Fibroblast of lung (primary cell): ENCODE measurements at regions not wholly inside any gene's neighbourhood (a gene's known extent, or its start where the extent isn't known, plus 50 kb on each side); places are given as distances from the start of the nearest gene placed in this dataset.

Experiments
- DNase-seq, 2 donors: peaks; one replicate each; pipeline versions ENCODE4 v3.0.0 to v3.0.0-alpha.2; 2010; ENCODE audit warnings: low read depth in 2 of 2
- H2AFZ ChIP-seq: 2 replicates; pipeline ENCODE4 v1.5.1; 2012; ENCODE audit warnings: low read length, control low read depth, inconsistent platforms
- H3K27ac ChIP-seq: 2 replicates; pipeline ENCODE4 v1.5.1; 2011; ENCODE audit warnings: low read length, control low read depth; ENCODE audit not compliant: insufficient read depth
- H3K27me3 ChIP-seq: 2 replicates; pipeline ENCODE4 v1.5.1; 2011; ENCODE audit warnings: mild to moderate bottlenecking, low read length; ENCODE audit not compliant: control insufficient read depth, insufficient read depth
- H3K36me3 ChIP-seq: 2 replicates; pipeline ENCODE4 v1.5.1; 2011; ENCODE audit warnings: low read length; ENCODE audit not compliant: control insufficient read depth, insufficient read depth
- H3K4me1 ChIP-seq: 2 replicates; pipeline ENCODE4 v1.5.1; 2011; ENCODE audit warnings: low read length; ENCODE audit not compliant: control insufficient read depth, insufficient read depth; ENCODE audit errors: extremely low read depth
- H3K4me2 ChIP-seq: 2 replicates; pipeline ENCODE4 v1.5.1; 2011; ENCODE audit warnings: low read length, control low read depth; ENCODE audit not compliant: insufficient read depth; ENCODE audit errors: extremely low read depth
- H3K4me3 ChIP-seq, 4 experiments: fragments of 200-600 bp in 1 of 4; sonication (generic) in 1 of 4; replicated peaks in 1 of 4; 2 replicates each; pipeline ENCODE4 v1.5.1; 2011 to 2016; ENCODE audit warnings: low read length in 4 of 4, low read depth in 3 of 4, mild to moderate bottlenecking in 3 of 4, control low read depth in 2 of 4, inconsistent platforms in 1 of 4, mixed read lengths in 1 of 4; ENCODE audit not compliant: insufficient read depth in 1 of 4; ENCODE audit errors: control extremely low read depth in 1 of 4
- H3K79me2 ChIP-seq: 2 replicates; pipeline ENCODE4 v1.5.1; 2012; ENCODE audit warnings: mild to moderate bottlenecking, low read length, inconsistent platforms; ENCODE audit not compliant: control insufficient read depth, insufficient read depth
- H3K9ac ChIP-seq: 2 replicates; pipeline ENCODE4 v1.5.1; 2011; ENCODE audit warnings: mild to moderate bottlenecking, low read length, control low read depth; ENCODE audit not compliant: insufficient read depth
- H3K9me3 ChIP-seq: 2 replicates; pipeline ENCODE4 v1.5.1; 2012; ENCODE audit warnings: low read depth, low read length; ENCODE audit not compliant: control insufficient read depth, insufficient read depth
- H4K20me1 ChIP-seq: 2 replicates; pipeline ENCODE4 v1.5.1; 2011; ENCODE audit warnings: low read length; ENCODE audit not compliant: control insufficient read depth, insufficient read depth; ENCODE audit errors: extremely low read depth
- CTCF ChIP-seq, 2 donors: IDR thresholded peaks in 1 of 2; conservative IDR thresholded peaks in 1 of 2; 1 replicate in 1 of 2; 2 replicates in 1 of 2; pipeline ENCODE4 v1.5.1; 2011 to 2012; ENCODE audit warnings: low read length in 2 of 2, control low read depth in 1 of 2, inconsistent platforms in 1 of 2, low read depth in 1 of 2, mild to moderate bottlenecking in 1 of 2
- EZH2 ChIP-seq: IDR thresholded peaks from 2 replicates; pipeline ENCODE4 v1.5.1; 2012; ENCODE audit warnings: low read length, control low read depth, mild to moderate bottlenecking; ENCODE audit errors: missing control alignments

GRCh38 chr13:100733261-100733660 lies 58.7 kb upstream of the TMTC4 start:
- Histone ChIP-seq H3K4me3 (no peak overlapping the region), H3K9me3 (no peaks in the 10 kb centered on the region), H3K27me3 (no peaks in the 10 kb centered on the region), H3K4me2 (no peak overlapping the region), H3K36me3 (no peaks in the 10 kb centered on the region), H3K9ac (no peak overlapping the region), H3K79me2 (no peaks in the 10 kb centered on the region), H4K20me1 (no peaks in the 10 kb centered on the region), H3K4me1 (no peaks in the 10 kb centered on the region), H2AFZ (no peak overlapping the region), H3K27ac (no peak overlapping the region)
- TF ChIP-seq EZH2 (no peak), CTCF (conservative IDR thresholded peaks at IDR 0.05 in 1 of 2, IDR thresholded peaks at IDR 0.05 in 1 of 2; ENCODE audit: low read depth in 1 of 2, low read length in 2 of 2) (no peak)
- no peak for DNase-seq

GRCh38 chr13:100728201-100728600 lies 53.6 kb upstream of the TMTC4 start:
- H3K9ac ChIP-seq, result no peak overlapping the region
- H2AFZ ChIP-seq, result no peak overlapping the region
- H3K4me1 ChIP-seq, result no peaks in the 10 kb centered on the region
- DNase-seq, result no peak
- no peaks in the 10 kb centered on the region for H4K20me1 ChIP-seq
- no peak overlapping the region for H3K27ac ChIP-seq
- H3K4me2 ChIP-seq, result no peak overlapping the region
- H3K4me3 ChIP-seq, result no peak overlapping the region
- no peaks in the 10 kb centered on the region for H3K79me2 ChIP-seq
- TF ChIP-seq CTCF (conservative IDR thresholded peaks at IDR 0.05 in 1 of 2, IDR thresholded peaks at IDR 0.05 in 1 of 2; ENCODE audit: low read depth in 1 of 2, low read length in 2 of 2) (no peak), EZH2 (no peak)
- no peaks in the 10 kb centered on the region for H3K27me3 ChIP-seq
- no peaks in the 10 kb centered on the region for H3K9me3 ChIP-seq
- H3K36me3 ChIP-seq, result no peaks in the 10 kb centered on the region

GRCh38 chr13:100725472-100725871 lies 50.9 kb upstream of the TMTC4 start:
- Histone ChIP-seq H3K79me2 (no peaks in the 10 kb centered on the region), H3K4me3 (no peak overlapping the region), H2AFZ (no peak overlapping the region), H3K9me3 (no peaks in the 10 kb centered on the region), H3K36me3 (no peaks in the 10 kb centered on the region), H3K9ac (no peak overlapping the region), H3K27me3 (no peaks in the 10 kb centered on the region), H3K4me2 (no peak overlapping the region), H3K27ac (no peak overlapping the region), H4K20me1 (no peaks in the 10 kb centered on the region), H3K4me1 (no peaks in the 10 kb centered on the region)
- DNase-seq, result no peak
- TF ChIP-seq CTCF (conservative IDR thresholded peaks at IDR 0.05 in 1 of 2, IDR thresholded peaks at IDR 0.05 in 1 of 2; ENCODE audit: low read depth in 1 of 2, low read length in 2 of 2), result no peak
- no peak for TF ChIP-seq EZH2
